OCI-LY3 (cell line): ENCODE measurements at regions not wholly inside any gene's neighbourhood (a gene's known extent, or its start where the extent isn't known, plus 50 kb on each side); places are given as distances from the start of the nearest gene placed in this dataset.

Source experiments
- EZH2phosphoT487 ChIP-seq: fragments of 200-600 bp; shearing (Covaris generic); IDR thresholded peaks from 2 replicates; pipeline ENCODE4 v1.6.1; 2018; ENCODE audit warnings: antibody characterized with exemption, mixed run types, low read depth
- TF ChIP-seq, protein P1 (sequence below): fragments of 200-600, 300-600 bp; sonication (generic); IDR thresholded peaks from 2 replicates; pipeline ENCODE4 v1.5.1; 2014; ENCODE audit warnings: antibody characterized with exemption, low read length, low read depth

DNA sequence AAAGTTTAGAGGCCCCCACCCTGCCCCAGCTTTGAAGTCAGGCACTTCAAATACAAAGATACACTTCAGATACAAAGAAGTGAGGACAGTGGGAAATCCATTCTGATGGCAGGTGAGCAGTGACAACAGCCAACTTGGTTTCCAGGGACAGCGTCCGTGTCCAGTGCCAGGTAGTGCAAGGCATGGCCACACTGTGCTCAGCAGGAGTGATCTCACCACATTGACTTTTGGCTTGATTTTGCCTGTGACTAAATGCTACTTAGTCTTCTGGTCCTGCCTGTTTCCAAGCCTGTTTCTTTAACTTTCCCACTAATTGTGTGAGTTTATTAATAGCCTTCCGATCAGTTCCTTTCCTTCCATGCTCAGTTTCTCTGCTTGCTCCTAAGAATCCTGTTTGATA is 72.6 kb upstream of the PALM2AKAP2 start:
- TF ChIP-seq, protein P1, sequence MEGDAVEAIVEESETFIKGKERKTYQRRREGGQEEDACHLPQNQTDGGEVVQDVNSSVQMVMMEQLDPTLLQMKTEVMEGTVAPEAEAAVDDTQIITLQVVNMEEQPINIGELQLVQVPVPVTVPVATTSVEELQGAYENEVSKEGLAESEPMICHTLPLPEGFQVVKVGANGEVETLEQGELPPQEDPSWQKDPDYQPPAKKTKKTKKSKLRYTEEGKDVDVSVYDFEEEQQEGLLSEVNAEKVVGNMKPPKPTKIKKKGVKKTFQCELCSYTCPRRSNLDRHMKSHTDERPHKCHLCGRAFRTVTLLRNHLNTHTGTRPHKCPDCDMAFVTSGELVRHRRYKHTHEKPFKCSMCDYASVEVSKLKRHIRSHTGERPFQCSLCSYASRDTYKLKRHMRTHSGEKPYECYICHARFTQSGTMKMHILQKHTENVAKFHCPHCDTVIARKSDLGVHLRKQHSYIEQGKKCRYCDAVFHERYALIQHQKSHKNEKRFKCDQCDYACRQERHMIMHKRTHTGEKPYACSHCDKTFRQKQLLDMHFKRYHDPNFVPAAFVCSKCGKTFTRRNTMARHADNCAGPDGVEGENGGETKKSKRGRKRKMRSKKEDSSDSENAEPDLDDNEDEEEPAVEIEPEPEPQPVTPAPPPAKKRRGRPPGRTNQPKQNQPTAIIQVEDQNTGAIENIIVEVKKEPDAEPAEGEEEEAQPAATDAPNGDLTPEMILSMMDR: no peak
- no peak for TF ChIP-seq EZH2phosphoT487
